PC-9 (cell line): ENCODE measurements at regions not wholly inside any gene's neighbourhood (a gene's known extent, or its start where the extent isn't known, plus 50 kb on each side); places are given as distances from the start of the nearest gene placed in this dataset.

Experiments used
- BruUV-seq: library from RNA; stranded (reverse); fragments of 400-500 nt; replicated peaks from 2 replicates; lab custom pipeline; 2021; lab: Mats Ljungman, UMichigan
- CTCF ChIA-PET: fragments of 300-600 bp; sonication (Branson Sonifier 250); formaldehyde crosslinking; loops from one replicate; lab custom pipeline; 2022; ENCODE audit warnings: antibody characterized with exemption; lab: Charles Lee
- POLR2A ChIA-PET: fragments of 300-600 bp; sonication (Branson Sonifier 250); formaldehyde crosslinking; loops from one replicate; lab custom pipeline; 2022; ENCODE audit warnings: antibody characterized with exemption; ENCODE audit not compliant: unreplicated experiment; lab: Charles Lee
- DNase-seq, 2 experiments: peaks; one replicate each; pipeline versions ENCODE4 v3.0.0 to v3.0.0-alpha.2; 2015 to 2022; ENCODE audit warnings: mixed read lengths in 1 of 2
- H2AFZ ChIP-seq: fragments of 200-600 bp; sonication (generic); 2 replicates; pipeline ENCODE4 v1.8.1; 2017; ENCODE audit warnings: antibody characterized with exemption
- H3F3A ChIP-seq: fragments of 200-600 bp; sonication (generic); 2 replicates; pipeline ENCODE4 v1.8.1; 2017; ENCODE audit warnings: antibody characterized with exemption, mild to moderate bottlenecking, low read depth; ENCODE audit not compliant: insufficient read depth
- H3K27ac ChIP-seq: fragments of 200-600 bp; sonication (generic); 2 replicates; pipeline ENCODE4 v1.6.1; 2016; ENCODE audit warnings: mixed run types
- H3K27me3 ChIP-seq: fragments of 200-600 bp; sonication (generic); 2 replicates; pipeline ENCODE4 v1.6.1; 2016; ENCODE audit warnings: low read depth, mixed run types; ENCODE audit not compliant: insufficient read depth
- H3K36me3 ChIP-seq: fragments of 200-600 bp; sonication (generic); 2 replicates; pipeline ENCODE4 v1.6.1; 2016; ENCODE audit warnings: low read depth, mixed run types
- H3K4me1 ChIP-seq: fragments of 200-600 bp; sonication (generic); replicated peaks from 2 replicates; pipeline ENCODE4 v1.6.1; 2016; ENCODE audit warnings: mixed run types; ENCODE audit not compliant: insufficient read depth
- H3K4me2 ChIP-seq: fragments of 200-600 bp; sonication (generic); 2 replicates; pipeline ENCODE4 v1.6.1; 2017; ENCODE audit warnings: mixed run types
- H3K4me3 ChIP-seq: fragments of 200-600 bp; sonication (generic); 2 replicates; pipeline ENCODE4 v1.6.1; 2016; ENCODE audit warnings: mixed run types
- H3K79me2 ChIP-seq: fragments of 200-600 bp; sonication (generic); 2 replicates; pipeline ENCODE4 v1.6.1; 2017; ENCODE audit warnings: low read depth, mixed run types
- H3K9me2 ChIP-seq: fragments of 200-600 bp; sonication (generic); 2 replicates; pipeline ENCODE4 v1.8.1; 2017; ENCODE audit warnings: mild to moderate bottlenecking; ENCODE audit not compliant: insufficient read depth
- H3K9me3 ChIP-seq: fragments of 200-600 bp; sonication (generic); 2 replicates; pipeline ENCODE4 v1.8.1; 2016; ENCODE audit warnings: low read depth; ENCODE audit not compliant: insufficient read depth
- H4K20me1 ChIP-seq: fragments of 200-600 bp; sonication (generic); 2 replicates; pipeline ENCODE4 v1.8.1; 2017; ENCODE audit not compliant: insufficient read depth
- EZH2 ChIP-seq: fragments of 200-600 bp; sonication (generic); IDR thresholded peaks from 2 replicates; pipeline ENCODE4 v1.8.0; 2017; ENCODE audit warnings: antibody characterized with exemption, low read depth
- intact Hi-C: fragments of 100-400 bp; cut with micrococcal nuclease; formaldehyde crosslinking; loops from one replicate; pipeline ENCODE4 v1.10.0; 2022; ENCODE audit not compliant: unreplicated experiment
- TF ChIP-seq, protein P1 (sequence below): fragments of 200-600 bp; sonication (generic); conservative IDR thresholded peaks from 2 replicates; pipeline ENCODE4 v1.6.1; 2017; ENCODE audit warnings: mixed run types, antibody characterized with exemption, mild to moderate bottlenecking, moderate library complexity

DNA sequence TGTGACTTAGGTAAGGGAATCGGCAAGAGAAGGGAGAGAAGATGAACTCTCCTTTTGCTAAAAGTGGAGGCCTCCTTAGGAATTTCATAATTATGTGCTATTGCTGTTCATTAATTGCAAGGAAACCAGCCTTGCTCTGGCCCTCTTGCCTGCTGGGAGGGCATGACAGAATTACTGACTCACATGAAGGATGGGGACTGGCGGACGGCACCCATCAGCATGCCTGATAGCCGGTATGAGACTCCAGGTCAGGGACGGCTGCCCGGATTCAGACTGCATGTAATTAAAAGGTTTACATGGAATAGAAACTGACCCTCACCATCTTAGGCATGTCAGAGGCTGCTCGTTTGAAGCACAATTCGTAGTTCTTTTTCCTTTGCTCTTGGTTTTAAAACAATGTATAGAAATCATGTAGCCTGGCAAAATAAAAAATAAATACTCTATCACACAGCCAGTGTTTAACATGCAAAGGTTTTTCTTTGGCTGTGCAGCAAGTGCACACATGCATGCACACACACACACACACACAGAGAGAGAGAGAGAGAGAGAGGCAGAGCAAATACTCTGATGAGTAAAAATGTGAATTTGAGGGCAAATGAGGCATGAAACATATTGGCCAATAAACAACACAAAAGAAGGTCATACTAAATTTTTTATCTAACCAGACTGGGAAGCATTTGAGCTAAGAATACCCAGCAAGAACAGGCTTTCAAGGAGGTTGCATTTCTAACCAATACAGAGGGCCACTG, 82.7 kb downstream of the FOXB1 start:
- POLR2A ChIA-PET, result interaction anchor here (0.6 to 0.7 kb wide), 3 partner anchors 81 to 302 kb away, joined by 3 to 6 read pairs (median 4); no protein-coding TSS in a partner anchor
- H3K4me1 ChIP-seq, result peaks cover 58% of the 10 kb centered on the region

DNA sequence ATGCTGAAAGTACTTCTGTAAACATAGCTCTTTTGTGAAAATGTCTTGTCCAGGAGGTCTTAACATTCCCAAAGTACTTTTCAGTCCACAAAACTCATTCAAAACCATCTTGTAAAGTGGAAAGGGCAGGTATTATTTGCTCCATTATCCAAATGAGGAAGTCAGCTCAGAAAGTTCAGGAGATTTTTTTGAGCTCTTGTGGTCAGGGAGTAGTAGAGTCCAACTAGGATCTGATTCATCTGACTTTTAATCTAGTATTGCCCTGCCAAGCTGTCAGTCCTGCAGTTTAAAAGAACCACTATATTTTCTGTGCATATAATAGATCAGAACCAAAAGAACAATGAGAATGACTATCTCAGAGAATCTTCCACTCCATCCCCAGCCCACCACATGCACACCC, 83.5 kb downstream of the FOXB1 start:
- Histone ChIP-seq H3K79me2 (no peaks in the 10 kb centered on the region), H4K20me1 (no peaks in the 10 kb centered on the region), H2AFZ (no peak overlapping the region), H3K4me1 (peaks cover 64% of the 10 kb centered on the region), H3K36me3 (no peaks in the 10 kb centered on the region), H3K9me2 (peaks cover 3% of the 10 kb centered on the region; the same call in 1 of the 2 replicates), H3K27me3 (no peaks in the 10 kb centered on the region), H3F3A (peaks cover 39% of the 10 kb centered on the region), H3K4me3 (no peak overlapping the region), H3K9me3 (no peaks in the 10 kb centered on the region), H3K27ac (peak overlapping the region; percentile 54), H3K4me2 (peak overlapping the region; percentile 49)
- ChIA-PET CTCF (interaction anchor here (0.6 to 0.7 kb wide), 2 partner anchors 240 to 731 kb away, joined by 3 read pairs; no protein-coding TSS in a partner anchor), POLR2A (interaction anchor here (0.6 to 0.7 kb wide), 2 partner anchors 81 to 301 kb away, joined by 4 to 6 read pairs; no protein-coding TSS in a partner anchor)
- no peak for TF ChIP-seq EZH2
- TF ChIP-seq, protein P1, sequence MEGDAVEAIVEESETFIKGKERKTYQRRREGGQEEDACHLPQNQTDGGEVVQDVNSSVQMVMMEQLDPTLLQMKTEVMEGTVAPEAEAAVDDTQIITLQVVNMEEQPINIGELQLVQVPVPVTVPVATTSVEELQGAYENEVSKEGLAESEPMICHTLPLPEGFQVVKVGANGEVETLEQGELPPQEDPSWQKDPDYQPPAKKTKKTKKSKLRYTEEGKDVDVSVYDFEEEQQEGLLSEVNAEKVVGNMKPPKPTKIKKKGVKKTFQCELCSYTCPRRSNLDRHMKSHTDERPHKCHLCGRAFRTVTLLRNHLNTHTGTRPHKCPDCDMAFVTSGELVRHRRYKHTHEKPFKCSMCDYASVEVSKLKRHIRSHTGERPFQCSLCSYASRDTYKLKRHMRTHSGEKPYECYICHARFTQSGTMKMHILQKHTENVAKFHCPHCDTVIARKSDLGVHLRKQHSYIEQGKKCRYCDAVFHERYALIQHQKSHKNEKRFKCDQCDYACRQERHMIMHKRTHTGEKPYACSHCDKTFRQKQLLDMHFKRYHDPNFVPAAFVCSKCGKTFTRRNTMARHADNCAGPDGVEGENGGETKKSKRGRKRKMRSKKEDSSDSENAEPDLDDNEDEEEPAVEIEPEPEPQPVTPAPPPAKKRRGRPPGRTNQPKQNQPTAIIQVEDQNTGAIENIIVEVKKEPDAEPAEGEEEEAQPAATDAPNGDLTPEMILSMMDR, result no peak
- BruUV-seq, result no TSS peak
- peak in 1 of 2 experiments; percentile 52 for DNase-seq
- intact Hi-C loops, result no loop called here

More for the DNA sequence above, 82.7 kb downstream of the FOXB1 start:
- no peak overlapping the region for H2AFZ ChIP-seq
- no peaks in the 10 kb centered on the region for H3K36me3 ChIP-seq
- CTCF ChIA-PET, result interaction anchor here (0.7 kb wide), 1 partner anchor 730 kb away, joined by 3 read pairs; no protein-coding TSS in a partner anchor
- intact Hi-C loops, result no loop called here
- no peaks in the 10 kb centered on the region for H3K9me2 ChIP-seq
- H3K27ac ChIP-seq, result peak overlapping the region; percentile 54
- H3K4me3 ChIP-seq, result no peak overlapping the region
- H3K27me3 ChIP-seq, result no peaks in the 10 kb centered on the region
- BruUV-seq, result no TSS peak
- H3K4me2 ChIP-seq, result peak overlapping the region; percentile 49
- H3K79me2 ChIP-seq, result no peaks in the 10 kb centered on the region
- H3F3A ChIP-seq, result peaks cover 32% of the 10 kb centered on the region
- DNase-seq, result no peak
- H3K9me3 ChIP-seq, result no peaks in the 10 kb centered on the region
- TF ChIP-seq, protein P1, result no peak
- no peak for TF ChIP-seq EZH2
- H4K20me1 ChIP-seq, result no peaks in the 10 kb centered on the region

DNA sequence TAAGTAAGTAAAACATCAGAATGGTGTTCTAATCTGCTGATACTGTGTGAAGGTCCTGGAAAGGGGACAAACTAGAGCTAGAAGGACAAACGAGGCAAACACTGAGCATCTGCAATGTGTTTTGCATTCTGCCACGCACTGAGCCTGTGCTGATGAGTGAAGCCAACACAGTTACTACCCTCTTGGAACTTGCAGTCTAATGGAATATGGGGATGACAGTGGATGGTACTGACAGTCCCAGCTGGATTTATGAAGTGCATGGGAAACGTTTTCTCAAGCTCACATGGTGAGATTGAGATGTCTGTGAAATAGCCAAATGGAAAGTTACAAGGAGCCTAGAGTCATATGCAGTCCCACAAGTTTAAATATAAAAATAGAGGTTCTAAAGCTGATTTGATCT, 86.6 kb downstream of the FOXB1 start:
- Histone ChIP-seq H3K27ac (peak overlapping the region; percentile 96), H2AFZ (peak overlapping the region; percentile 35; the same call in 1 of the 2 replicates), H3K27me3 (no peaks in the 10 kb centered on the region), H3K36me3 (no peaks in the 10 kb centered on the region), H3K79me2 (no peaks in the 10 kb centered on the region), H3K4me3 (no peak overlapping the region), H4K20me1 (no peaks in the 10 kb centered on the region), H3K9me2 (peaks cover 7% of the 10 kb centered on the region; the same call in 1 of the 2 replicates), H3K4me2 (peak overlapping the region; percentile 55), H3F3A (peaks cover 31% of the 10 kb centered on the region), H3K4me1 (peaks cover 69% of the 10 kb centered on the region), H3K9me3 (no peaks in the 10 kb centered on the region)
- ChIA-PET CTCF (interaction anchor here (0.7 kb wide), 1 partner anchor 89 kb away, joined by 3 read pairs; no protein-coding TSS in a partner anchor), POLR2A (interaction anchor here (0.6 kb wide), 3 partner anchors 64 to 270 kb away, joined by 5 to 6 read pairs (median 5); no protein-coding TSS in a partner anchor)
- no peak for DNase-seq
- BruUV-seq, result no TSS peak
- TF ChIP-seq, protein P1, result no peak
- no peak for TF ChIP-seq EZH2
- intact Hi-C loops, result loop anchor here (1.0 kb wide), 5 partner anchors 37 to 401 kb away; partner anchors contain the start of gene BNIP2
